ENCODE measurements at regions not wholly inside any gene's neighbourhood (a gene's known extent, or its start where the extent isn't known, plus 50 kb on each side); places are given as distances from the start of the nearest gene placed in this dataset.

GRCh38 chr3:88321363-88322050 is 171.7 kb downstream of the C3orf38 start:
- H3K9me2 ChIP-seq (ENCODE audit: low read depth, low read length): no peaks in the 10 kb centered on the region
- TF ChIP-seq EZH2 (IDR thresholded peaks at IDR 0.05; ENCODE audit: borderline replicate concordance, low read length): no peak
- TF ChIP-seq, protein P1, sequence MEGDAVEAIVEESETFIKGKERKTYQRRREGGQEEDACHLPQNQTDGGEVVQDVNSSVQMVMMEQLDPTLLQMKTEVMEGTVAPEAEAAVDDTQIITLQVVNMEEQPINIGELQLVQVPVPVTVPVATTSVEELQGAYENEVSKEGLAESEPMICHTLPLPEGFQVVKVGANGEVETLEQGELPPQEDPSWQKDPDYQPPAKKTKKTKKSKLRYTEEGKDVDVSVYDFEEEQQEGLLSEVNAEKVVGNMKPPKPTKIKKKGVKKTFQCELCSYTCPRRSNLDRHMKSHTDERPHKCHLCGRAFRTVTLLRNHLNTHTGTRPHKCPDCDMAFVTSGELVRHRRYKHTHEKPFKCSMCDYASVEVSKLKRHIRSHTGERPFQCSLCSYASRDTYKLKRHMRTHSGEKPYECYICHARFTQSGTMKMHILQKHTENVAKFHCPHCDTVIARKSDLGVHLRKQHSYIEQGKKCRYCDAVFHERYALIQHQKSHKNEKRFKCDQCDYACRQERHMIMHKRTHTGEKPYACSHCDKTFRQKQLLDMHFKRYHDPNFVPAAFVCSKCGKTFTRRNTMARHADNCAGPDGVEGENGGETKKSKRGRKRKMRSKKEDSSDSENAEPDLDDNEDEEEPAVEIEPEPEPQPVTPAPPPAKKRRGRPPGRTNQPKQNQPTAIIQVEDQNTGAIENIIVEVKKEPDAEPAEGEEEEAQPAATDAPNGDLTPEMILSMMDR (IDR thresholded peaks at IDR 0.05; ENCODE audit: low read length): no peak
- no peaks in the 10 kb centered on the region for H3K9me3 ChIP-seq (ENCODE audit: low read length)
- H3F3A ChIP-seq (ENCODE audit: insufficient read depth, low read length): no peaks in the 10 kb centered on the region
- no peaks in the 10 kb centered on the region for H3K36me3 ChIP-seq (ENCODE audit: insufficient read depth, low read length)
- no peaks in the 10 kb centered on the region for H4K20me1 ChIP-seq (ENCODE audit: insufficient read depth, low read length)
- no peaks in the 10 kb centered on the region for H3K4me1 ChIP-seq (ENCODE audit: insufficient read depth, low read length, severe bottlenecking)
- no peaks in the 10 kb centered on the region for H3K27me3 ChIP-seq (ENCODE audit: insufficient read depth, low read length)
- no peak overlapping the region for H2AFZ ChIP-seq (ENCODE audit: low read length)
- H3K9ac ChIP-seq (ENCODE audit: low read length): no peak overlapping the region
- H3K4me3 ChIP-seq (ENCODE audit: low read depth, low read length, poor library complexity, severe bottlenecking): no peak overlapping the region
- no peak overlapping the region for H3K27ac ChIP-seq (ENCODE audit: low read depth, low read length, poor library complexity, severe bottlenecking)
- H3K79me2 ChIP-seq (ENCODE audit: insufficient read depth, low read length): no peaks in the 10 kb centered on the region
- no peak overlapping the region for H3K4me2 ChIP-seq (ENCODE audit: low read length)

- no peaks in the 10 kb centered on the region for H3K79me2 ChIP-seq (ENCODE audit: insufficient read depth, low read length)
- H3K9me3 ChIP-seq (ENCODE audit: low read length): no peaks in the 10 kb centered on the region
- no peaks in the 10 kb centered on the region for H3K9me2 ChIP-seq (ENCODE audit: low read depth, low read length)
- no peak overlapping the region for H3K4me2 ChIP-seq (ENCODE audit: low read length)
- no peaks in the 10 kb centered on the region for H3K36me3 ChIP-seq (ENCODE audit: insufficient read depth, low read length)
- no peak overlapping the region for H2AFZ ChIP-seq (ENCODE audit: low read length)
- no peak for TF ChIP-seq EZH2 (IDR thresholded peaks at IDR 0.05; ENCODE audit: borderline replicate concordance, low read length)
- TF ChIP-seq, protein P1 (IDR thresholded peaks at IDR 0.05; ENCODE audit: low read length): no peak
- no peak overlapping the region for H3K4me3 ChIP-seq (ENCODE audit: low read depth, low read length, poor library complexity, severe bottlenecking)
- no peak overlapping the region for H3K9ac ChIP-seq (ENCODE audit: low read length)
- no peaks in the 10 kb centered on the region for H3K27me3 ChIP-seq (ENCODE audit: insufficient read depth, low read length)
- no peaks in the 10 kb centered on the region for H3K4me1 ChIP-seq (ENCODE audit: insufficient read depth, low read length, severe bottlenecking)
- H4K20me1 ChIP-seq (ENCODE audit: insufficient read depth, low read length): no peaks in the 10 kb centered on the region
- no peaks in the 10 kb centered on the region for H3F3A ChIP-seq (ENCODE audit: insufficient read depth, low read length)
- H3K27ac ChIP-seq (ENCODE audit: low read depth, low read length, poor library complexity, severe bottlenecking): no peak overlapping the region
Observed at GRCh38 chr3:88324788-88325187, 175.0 kb downstream of the C3orf38 start.

GRCh38 chr3:88334187-88334868 is 184.6 kb downstream of the C3orf38 start:
- Histone ChIP-seq H3K9ac (ENCODE audit: low read length) (no peak overlapping the region), H3K27me3 (ENCODE audit: insufficient read depth, low read length) (no peaks in the 10 kb centered on the region), H3K36me3 (ENCODE audit: insufficient read depth, low read length) (no peaks in the 10 kb centered on the region), H3K79me2 (ENCODE audit: insufficient read depth, low read length) (no peaks in the 10 kb centered on the region), H3K4me1 (ENCODE audit: insufficient read depth, low read length, severe bottlenecking) (no peaks in the 10 kb centered on the region), H3K27ac (ENCODE audit: low read depth, low read length, poor library complexity, severe bottlenecking) (no peak overlapping the region), H3F3A (ENCODE audit: insufficient read depth, low read length) (no peaks in the 10 kb centered on the region), H3K9me2 (ENCODE audit: low read depth, low read length) (no peaks in the 10 kb centered on the region), H3K9me3 (ENCODE audit: low read length) (no peaks in the 10 kb centered on the region), H3K4me2 (ENCODE audit: low read length) (no peak overlapping the region), H3K4me3 (ENCODE audit: low read depth, low read length, poor library complexity, severe bottlenecking) (no peak overlapping the region), H4K20me1 (ENCODE audit: insufficient read depth, low read length) (no peaks in the 10 kb centered on the region), H2AFZ (ENCODE audit: low read length) (no peak overlapping the region)
- TF ChIP-seq EZH2 (IDR thresholded peaks at IDR 0.05; ENCODE audit: borderline replicate concordance, low read length): no peak
- TF ChIP-seq, protein P1 (IDR thresholded peaks at IDR 0.05; ENCODE audit: low read length): no peak

Data from OCI-LY1 (cell line).